EL (cell line): ENCODE measurements at regions not wholly inside any gene's neighbourhood (a gene's known extent, or its start where the extent isn't known, plus 50 kb on each side); places are given as distances from the start of the nearest gene placed in this dataset.

ENCODE experiments used
- DNase-seq: peaks from one replicate; pipeline ENCODE4 v3.0.0-alpha.2; 2016

GRCh38 chr3:127091376-127091775 is 101.6 kb upstream of the PRR23E start:
- no peak for DNase-seq

- DNase-seq, result no peak
These were observed 100.6 kb upstream of the PRR23E start for GRCh38 chr3:127092368-127092767.

- no peak for DNase-seq
These were observed 100.2 kb upstream of the PRR23E start for GRCh38 chr3:127092776-127093175.

- no peak for DNase-seq
These were observed 99.6 kb upstream of the PRR23E start for GRCh38 chr3:127093312-127093711.

GRCh38 chr3:127095774-127096173 is 97.2 kb upstream of the PRR23E start:
- no peak for DNase-seq

- no peak for DNase-seq
These were observed 96.5 kb upstream of the PRR23E start for GRCh38 chr3:127096256-127097071.

- no peak for DNase-seq
These were observed 95.9 kb upstream of the PRR23E start for GRCh38 chr3:127097072-127097405.

- no peak for DNase-seq
These were observed 95.5 kb upstream of the PRR23E start for GRCh38 chr3:127097481-127097880.

GRCh38 chr3:127099982-127100381 is 92.9 kb upstream of the PRR23E start:
- DNase-seq, result no peak

GRCh38 chr3:127100459-127101410 is 92.2 kb upstream of the PRR23E start:
- no peak for DNase-seq

- DNase-seq, result no peak
These were observed 91.3 kb upstream of the PRR23E start for GRCh38 chr3:127101411-127102187.

GRCh38 chr3:127102188-127102520 is 90.8 kb upstream of the PRR23E start:
- no peak for DNase-seq

GRCh38 chr3:127102587-127102986 is 90.3 kb upstream of the PRR23E start:
- DNase-seq, result no peak

GRCh38 chr3:127103080-127103479 is 89.9 kb upstream of the PRR23E start:
- DNase-seq, result no peak

- no peak for DNase-seq
These were observed 88.3 kb upstream of the PRR23E start for GRCh38 chr3:127104586-127104985.

GRCh38 chr3:127105587-127105986 is 87.3 kb upstream of the PRR23E start:
- no peak for DNase-seq

GRCh38 chr3:127106053-127106452 is 86.9 kb upstream of the PRR23E start:
- no peak for DNase-seq

GRCh38 chr3:127106456-127106855 is 86.5 kb upstream of the PRR23E start:
- DNase-seq, result no peak

- no peak for DNase-seq
These were observed 85.9 kb upstream of the PRR23E start for GRCh38 chr3:127107002-127107401.

GRCh38 chr3:127107491-127108375 is 85.2 kb upstream of the PRR23E start:
- no peak for DNase-seq

- no peak for DNase-seq
These were observed 84.1 kb upstream of the PRR23E start for GRCh38 chr3:127108796-127109195.

GRCh38 chr3:127110982-127111693 is 81.8 kb upstream of the PRR23E start:
- DNase-seq, result no peak
